ENCODE measurements at regions not wholly inside any gene's neighbourhood (a gene's known extent, or its start where the extent isn't known, plus 50 kb on each side); places are given as distances from the start of the nearest gene placed in this dataset.

GRCh38 chr7:10708447-10708846, 265.2 kb upstream of the PHF14 start:
- no peak for TF ChIP-seq GATA2 (IDR thresholded peaks at IDR 0.05; ENCODE audit: low read depth, low read length)
- TF ChIP-seq GATA3 (IDR thresholded peaks at IDR 0.05; ENCODE audit: low read depth, low read length), result no peak
